Right lobe of liver (tissue), 6 donors: ENCODE measurements at regions not wholly inside any gene's neighbourhood (a gene's known extent, or its start where the extent isn't known, plus 50 kb on each side); places are given as distances from the start of the nearest gene placed in this dataset.

ENCODE experiments used
- ATAC-seq, 4 donors: fragments of 200-7000 bp; cut with Tn5 transposase; one replicate each; pipeline ENCODE4 v1.9.1; 2020; ENCODE audit warnings: mild to moderate bottlenecking in 4 of 4, moderate library complexity in 4 of 4
- DNase-seq, 3 donors: peaks; one replicate each; pipeline ENCODE4 v3.0.0-alpha.2; 2020
- H3K27ac ChIP-seq, 3 donors: fragments of 200-600 bp; one replicate each; pipeline ENCODE4 v1.8.0; 2022
- H3K27me3 ChIP-seq, 2 donors: fragments of 200-600 bp; one replicate each; pipeline ENCODE4 v1.8.0; 2022
- H3K36me3 ChIP-seq, 4 donors: fragments of 200-600 bp; sonication (generic) in 1 of 4; one replicate each; pipeline versions ENCODE4 v1.5.1 to v1.8.0; 2017 to 2022; ENCODE audit warnings: control low read depth in 1 of 4
- H3K4me1 ChIP-seq, 4 donors: fragments of 200-600 bp; sonication (generic) in 1 of 4; one replicate each; pipeline versions ENCODE4 v1.5.1 to v1.8.0; 2017 to 2022; ENCODE audit warnings: control low read depth in 1 of 4
- H3K4me3 ChIP-seq, 3 donors: fragments of 200-600 bp; one replicate each; pipeline ENCODE4 v1.8.0; 2022
- H3K9me3 ChIP-seq, 4 donors: fragments of 200-600 bp; sonication (generic) in 1 of 4; one replicate each; pipeline versions ENCODE4 v1.5.1 to v1.8.0; 2017 to 2022; ENCODE audit warnings: control low read depth in 1 of 4
- POLR2A ChIP-seq: fragments of 450-650 bp; IDR thresholded peaks from one replicate; pipeline ENCODE4 v1.6.1; 2017; ENCODE audit warnings: antibody characterized with exemption, mild to moderate bottlenecking
- WGBS: methylation state at CpG from one replicate; pipeline ENCODE4 v1.1.6; 2018; ENCODE audit warnings: low coverage, low lambda C conversion rate; ENCODE audit not compliant: insufficient coverage; ENCODE audit errors: missing lambda C conversion rate; 5-methylcytosine and 5-hydroxymethylcytosine counted together
- intact Hi-C, 2 donors: fragments of 100-400 bp; cut with DNase I; formaldehyde crosslinking; loops; one replicate each; pipeline versions ENCODE4 v1.11.2 to v1.14.1; 2022
- TF ChIP-seq, protein P1 (sequence below), 4 donors: fragments of 200-600 bp in 3 of 4; fragments of 450-650 bp in 1 of 4; IDR thresholded peaks; one replicate each; pipeline versions ENCODE4 v1.5.1 to v1.8.0; 2016 to 2022; ENCODE audit warnings: antibody characterized with exemption in 4 of 4, mild to moderate bottlenecking in 2 of 4
- donor health status: DM: no; HTN: yes; CAD: no.
- donor health status: DM: no; HTN: no; CAD: no.
- donor health status: DM: no; HTN: no; CAD: no.
- donor health status: DM: no; HTN: yes; CAD: no.
- donor health status: DM: no; HTN: yes; CAD: no.

DNA sequence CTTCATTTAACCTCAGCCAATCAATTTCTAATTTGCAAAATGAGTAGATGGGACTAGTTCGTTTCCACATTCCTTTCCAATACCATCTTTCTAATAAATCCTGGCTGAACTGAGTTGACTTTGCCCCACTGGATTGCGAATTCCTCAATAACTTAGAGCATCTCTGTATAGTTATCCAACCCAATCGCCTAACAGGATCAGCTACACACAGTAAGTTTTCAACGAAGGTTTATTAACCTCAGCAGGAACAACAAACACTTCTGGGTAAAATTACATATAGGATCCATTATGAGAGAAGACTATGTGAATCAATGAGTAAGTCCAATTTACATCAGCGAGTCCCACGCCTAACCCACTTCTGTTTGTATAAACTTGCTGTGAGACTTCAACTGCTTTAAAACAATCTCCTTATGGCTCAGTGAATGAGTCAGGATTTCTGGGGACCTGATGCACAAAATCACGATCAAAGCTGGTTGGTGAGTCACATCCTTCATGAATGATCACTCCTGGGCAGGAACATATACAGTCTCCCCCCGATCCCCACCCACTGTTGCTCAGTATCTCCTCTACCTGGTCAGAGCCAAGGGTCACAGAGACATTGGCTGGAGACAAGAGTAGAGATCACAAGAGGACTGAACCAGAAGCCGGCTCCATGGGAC, 142.8 kb downstream of the EDEM1 start:
- 61% methylated on average over 8 of the region's 9 CpGs for WGBS
- H3K27me3 ChIP-seq = no peaks in the 10 kb centered on the region
- H3K9me3 ChIP-seq = no peaks in the 10 kb centered on the region
- intact Hi-C loops = no loop called here
- H3K36me3 ChIP-seq = no peaks in the 10 kb centered on the region
- DNase-seq = no peak
- TF ChIP-seq, protein P1, sequence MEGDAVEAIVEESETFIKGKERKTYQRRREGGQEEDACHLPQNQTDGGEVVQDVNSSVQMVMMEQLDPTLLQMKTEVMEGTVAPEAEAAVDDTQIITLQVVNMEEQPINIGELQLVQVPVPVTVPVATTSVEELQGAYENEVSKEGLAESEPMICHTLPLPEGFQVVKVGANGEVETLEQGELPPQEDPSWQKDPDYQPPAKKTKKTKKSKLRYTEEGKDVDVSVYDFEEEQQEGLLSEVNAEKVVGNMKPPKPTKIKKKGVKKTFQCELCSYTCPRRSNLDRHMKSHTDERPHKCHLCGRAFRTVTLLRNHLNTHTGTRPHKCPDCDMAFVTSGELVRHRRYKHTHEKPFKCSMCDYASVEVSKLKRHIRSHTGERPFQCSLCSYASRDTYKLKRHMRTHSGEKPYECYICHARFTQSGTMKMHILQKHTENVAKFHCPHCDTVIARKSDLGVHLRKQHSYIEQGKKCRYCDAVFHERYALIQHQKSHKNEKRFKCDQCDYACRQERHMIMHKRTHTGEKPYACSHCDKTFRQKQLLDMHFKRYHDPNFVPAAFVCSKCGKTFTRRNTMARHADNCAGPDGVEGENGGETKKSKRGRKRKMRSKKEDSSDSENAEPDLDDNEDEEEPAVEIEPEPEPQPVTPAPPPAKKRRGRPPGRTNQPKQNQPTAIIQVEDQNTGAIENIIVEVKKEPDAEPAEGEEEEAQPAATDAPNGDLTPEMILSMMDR (IDR thresholded peaks at IDR 0.05) = no peak
- no peak for TF ChIP-seq POLR2A
- no peaks in the 10 kb centered on the region for H3K4me1 ChIP-seq
- H3K4me3 ChIP-seq = no peak overlapping the region
- ATAC-seq = no peak
- H3K27ac ChIP-seq = no peak overlapping the region

DNA sequence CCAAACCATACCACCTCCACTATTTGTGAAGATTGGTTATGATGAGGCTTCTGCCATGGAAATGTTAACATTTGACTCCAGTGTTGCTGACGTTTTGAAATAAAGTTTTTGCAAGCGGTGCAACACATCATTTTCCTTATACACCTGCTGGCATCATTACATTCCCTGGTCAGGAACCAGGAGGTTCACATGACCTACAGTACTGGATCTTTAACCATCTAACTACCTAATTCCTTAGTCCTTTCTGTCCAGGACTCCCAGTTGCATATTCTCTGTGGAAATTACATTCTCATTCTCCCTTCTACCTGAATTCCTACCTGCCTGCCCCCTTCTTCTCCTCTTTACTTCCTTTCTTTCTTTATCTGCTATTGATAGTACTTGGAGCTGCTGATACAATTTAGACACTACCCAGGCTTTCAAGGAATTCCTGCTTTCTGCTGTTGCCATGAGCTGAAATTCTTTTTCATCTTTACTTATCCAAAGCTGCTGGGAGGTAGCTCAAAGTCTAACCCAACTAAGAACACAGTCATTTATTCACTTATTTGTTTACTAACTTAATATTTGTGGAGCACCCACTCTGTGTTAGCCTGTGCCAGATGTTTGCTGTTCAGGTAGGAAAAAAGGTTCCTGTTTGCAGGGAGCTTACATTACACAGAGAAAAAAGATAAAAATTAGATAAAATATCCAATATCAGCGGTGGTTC, 144.2 kb downstream of the EDEM1 start:
- ATAC-seq = no peak
- no peak for DNase-seq
- Histone ChIP-seq H3K27ac (no peak overlapping the region), H3K4me1 (no peaks in the 10 kb centered on the region), H3K36me3 (no peaks in the 10 kb centered on the region), H3K9me3 (no peaks in the 10 kb centered on the region), H3K4me3 (no peak overlapping the region), H3K27me3 (no peaks in the 10 kb centered on the region)
- intact Hi-C loops = no loop called here
- 54% methylated on average over 3 of the region's 3 CpGs for WGBS
- TF ChIP-seq POLR2A = no peak
- TF ChIP-seq, protein P1 (IDR thresholded peaks at IDR 0.05) = no peak

DNA sequence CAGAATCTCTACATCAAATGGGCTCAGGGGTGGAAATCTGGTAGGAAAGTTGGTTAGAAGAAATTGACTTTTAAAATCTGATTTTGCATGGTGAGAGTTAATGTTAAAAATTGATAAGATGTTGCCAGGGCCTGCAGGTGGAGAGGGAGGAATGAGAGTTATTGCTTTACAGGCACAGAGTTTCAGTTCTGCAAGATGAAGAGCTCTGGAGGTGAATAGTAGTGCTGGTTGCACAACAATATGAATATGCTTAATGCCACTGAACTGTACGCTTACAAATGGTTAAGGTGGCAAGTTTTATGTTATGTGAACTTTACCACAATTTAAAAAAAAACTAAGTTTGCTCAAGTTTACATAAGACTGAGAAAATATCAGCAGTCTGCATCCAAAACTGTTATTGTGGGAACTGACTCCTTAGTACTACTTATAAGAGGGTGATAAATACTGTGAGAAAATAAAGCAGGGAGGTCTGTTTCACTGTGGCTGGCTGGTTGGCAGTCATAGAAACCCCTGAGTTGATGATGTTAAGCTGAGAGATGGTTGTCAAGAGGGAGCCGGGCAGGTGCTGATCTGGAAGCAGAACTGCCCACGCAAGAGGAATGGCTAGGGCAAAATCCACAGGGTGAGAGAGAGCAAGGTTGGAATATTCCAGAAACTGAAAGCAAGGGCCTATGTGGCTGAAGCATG, 144.9 kb downstream of the EDEM1 start:
- Histone ChIP-seq H3K4me1 (no peaks in the 10 kb centered on the region), H3K36me3 (no peaks in the 10 kb centered on the region), H3K27ac (no peak overlapping the region), H3K27me3 (no peaks in the 10 kb centered on the region), H3K9me3 (no peaks in the 10 kb centered on the region), H3K4me3 (no peak overlapping the region)
- 36% methylated on average over 3 of the region's 3 CpGs for WGBS
- no peak for ATAC-seq
- intact Hi-C loops = no loop called here
- no peak for DNase-seq
- TF ChIP-seq POLR2A = no peak
- TF ChIP-seq, protein P1 (IDR thresholded peaks at IDR 0.05) = no peak

DNA sequence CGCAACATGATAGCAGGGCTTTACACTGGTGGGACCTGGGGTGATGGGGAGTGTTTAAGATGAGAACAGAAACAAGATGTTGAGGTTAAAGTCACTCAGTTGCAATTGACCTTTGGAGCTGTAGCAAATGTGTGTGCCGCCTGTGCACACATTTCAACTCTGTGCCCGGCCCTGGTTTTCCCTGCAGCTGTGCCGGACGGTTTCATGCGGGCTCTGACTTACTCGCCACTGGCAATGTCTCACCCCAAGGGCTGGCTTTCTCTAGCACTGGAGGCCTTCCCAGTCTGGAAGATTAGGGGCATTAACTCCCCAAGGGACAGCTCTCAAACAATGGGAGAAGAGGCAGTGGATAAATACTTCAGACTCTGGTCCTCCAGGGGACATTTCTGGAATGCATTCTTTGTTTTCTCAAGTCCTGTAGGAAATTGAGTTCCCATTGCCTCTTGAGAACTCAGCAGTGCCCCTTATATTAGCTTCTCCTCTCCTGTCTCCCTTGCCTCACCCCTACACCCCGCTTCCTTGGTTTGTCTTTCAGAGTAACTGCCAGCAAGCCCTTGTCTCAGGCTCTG, 152.5 kb downstream of the EDEM1 start:
- H3K4me3 ChIP-seq = no peak overlapping the region
- no peak overlapping the region for H3K27ac ChIP-seq
- TF ChIP-seq, protein P1 (IDR thresholded peaks at IDR 0.05) = no peak
- TF ChIP-seq POLR2A = no peak
- H3K27me3 ChIP-seq = no peaks in the 10 kb centered on the region
- DNase-seq (no peak), ATAC-seq (no peak)
- no peaks in the 10 kb centered on the region for H3K4me1 ChIP-seq
- 45% methylated on average over 5 of the region's 8 CpGs for WGBS
- no peaks in the 10 kb centered on the region for H3K36me3 ChIP-seq
- intact Hi-C loops = no loop called here
- no peaks in the 10 kb centered on the region for H3K9me3 ChIP-seq
